ENCODE measurements at regions not wholly inside any gene's neighbourhood (a gene's known extent, or its start where the extent isn't known, plus 50 kb on each side); places are given as distances from the start of the nearest gene placed in this dataset.

DNA sequence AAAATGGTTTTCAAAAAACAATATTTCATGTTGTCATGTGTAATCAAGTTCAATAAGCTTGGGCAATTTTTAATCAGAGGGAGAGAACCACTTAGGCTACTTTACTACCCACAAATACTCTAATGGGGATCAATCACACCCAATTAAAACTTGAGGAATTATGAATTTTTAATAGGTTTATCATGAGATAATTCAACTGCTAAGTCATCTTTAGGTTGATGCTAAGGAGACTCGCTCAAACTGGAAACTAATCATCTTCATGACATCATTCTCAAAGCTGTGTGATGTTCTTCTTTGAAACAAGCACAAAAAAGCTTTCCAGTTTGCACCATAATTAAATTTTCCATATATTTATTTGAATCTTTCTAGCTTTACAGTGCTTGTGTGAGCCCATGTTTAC lies 867.5 kb downstream of the MAT2B start:
- TF ChIP-seq POLR2A (IDR thresholded peaks at IDR 0.05; ENCODE audit: low read depth, low read length) (no peak), POLR2AphosphoS5 (IDR thresholded peaks at IDR 0.05; ENCODE audit: insufficient read depth, low read depth, low read length) (no peak), EZH2 (IDR thresholded peaks at IDR 0.05; ENCODE audit: borderline replicate concordance, low read depth, low read length, severe bottlenecking) (no peak), GATA2 (IDR thresholded peaks at IDR 0.05; ENCODE audit: insufficient read depth, insufficient read length, low read depth, low read length) (no peak), JUN (IDR thresholded peaks at IDR 0.05; ENCODE audit: borderline replicate concordance, insufficient read depth, insufficient read length, low read depth) (no peak)
- TF ChIP-seq, protein P1, sequence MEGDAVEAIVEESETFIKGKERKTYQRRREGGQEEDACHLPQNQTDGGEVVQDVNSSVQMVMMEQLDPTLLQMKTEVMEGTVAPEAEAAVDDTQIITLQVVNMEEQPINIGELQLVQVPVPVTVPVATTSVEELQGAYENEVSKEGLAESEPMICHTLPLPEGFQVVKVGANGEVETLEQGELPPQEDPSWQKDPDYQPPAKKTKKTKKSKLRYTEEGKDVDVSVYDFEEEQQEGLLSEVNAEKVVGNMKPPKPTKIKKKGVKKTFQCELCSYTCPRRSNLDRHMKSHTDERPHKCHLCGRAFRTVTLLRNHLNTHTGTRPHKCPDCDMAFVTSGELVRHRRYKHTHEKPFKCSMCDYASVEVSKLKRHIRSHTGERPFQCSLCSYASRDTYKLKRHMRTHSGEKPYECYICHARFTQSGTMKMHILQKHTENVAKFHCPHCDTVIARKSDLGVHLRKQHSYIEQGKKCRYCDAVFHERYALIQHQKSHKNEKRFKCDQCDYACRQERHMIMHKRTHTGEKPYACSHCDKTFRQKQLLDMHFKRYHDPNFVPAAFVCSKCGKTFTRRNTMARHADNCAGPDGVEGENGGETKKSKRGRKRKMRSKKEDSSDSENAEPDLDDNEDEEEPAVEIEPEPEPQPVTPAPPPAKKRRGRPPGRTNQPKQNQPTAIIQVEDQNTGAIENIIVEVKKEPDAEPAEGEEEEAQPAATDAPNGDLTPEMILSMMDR (IDR thresholded peaks at IDR 0.05; ENCODE audit: extremely low read depth in 1 of 2, insufficient read depth in 1 of 2, low read depth in 1 of 2, low read length in 2 of 2) = no peak
- TF ChIP-seq, protein P2, sequence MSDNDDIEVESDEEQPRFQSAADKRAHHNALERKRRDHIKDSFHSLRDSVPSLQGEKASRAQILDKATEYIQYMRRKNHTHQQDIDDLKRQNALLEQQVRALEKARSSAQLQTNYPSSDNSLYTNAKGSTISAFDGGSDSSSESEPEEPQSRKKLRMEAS (IDR thresholded peaks at IDR 0.05; ENCODE audit: insufficient read depth, insufficient read length) = no peak

Measured in endothelial cell of umbilical vein (primary cell).